HG02885 (cell line): ENCODE measurements at regions not wholly inside any gene's neighbourhood (a gene's known extent, or its start where the extent isn't known, plus 50 kb on each side); places are given as distances from the start of the nearest gene placed in this dataset.
"Not testable (repeated sequence)": the region's sequence is repeated elsewhere in the genome, so short reads cannot be mapped to it uniquely, and the experiment has no call there.

Experiments
- ATAC-seq: cut with Tn5 transposase; IDR thresholded peaks from one replicate; pipeline ENCODE4 v1.9.1; 2021; ENCODE audit warnings: mild to moderate bottlenecking; ENCODE audit not compliant: unreplicated experiment, poor library complexity

DNA sequence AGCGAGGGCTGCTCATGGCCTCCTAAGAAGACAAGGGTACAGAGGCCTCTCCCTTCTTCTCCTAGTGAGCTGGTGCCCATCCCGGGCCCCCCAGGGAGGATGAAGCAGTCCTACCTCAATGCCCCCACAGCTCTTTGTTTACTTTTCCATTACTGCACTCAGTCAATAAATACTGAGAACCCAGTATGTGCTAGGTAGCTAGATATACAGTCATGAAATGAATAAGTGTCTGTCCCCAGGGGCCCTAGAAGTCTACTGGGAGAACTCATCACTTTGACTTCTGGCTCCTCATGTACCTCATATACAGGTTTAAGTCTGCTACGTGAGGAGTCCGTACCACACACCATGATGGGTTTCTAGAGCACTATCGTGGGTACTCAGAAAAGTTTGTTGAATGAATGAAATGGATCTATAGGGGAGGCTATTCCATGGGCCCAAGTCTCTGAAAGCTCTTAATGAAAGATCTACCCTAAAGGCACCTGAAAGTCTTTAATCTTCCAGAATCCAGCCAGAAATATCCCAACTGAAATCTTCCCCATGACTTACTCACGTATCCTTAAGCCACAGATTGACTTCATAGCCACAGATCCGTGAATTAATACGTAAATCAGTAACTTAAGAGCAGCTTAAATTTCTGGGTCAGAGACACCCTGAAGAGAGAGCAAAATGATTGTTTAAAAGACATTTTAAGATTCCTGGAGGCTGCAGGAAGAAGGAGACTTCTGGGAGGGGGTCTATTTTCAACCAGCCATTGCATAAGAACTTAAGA, 51.6 kb upstream of the POMP start:
- ATAC-seq = no peak

DNA sequence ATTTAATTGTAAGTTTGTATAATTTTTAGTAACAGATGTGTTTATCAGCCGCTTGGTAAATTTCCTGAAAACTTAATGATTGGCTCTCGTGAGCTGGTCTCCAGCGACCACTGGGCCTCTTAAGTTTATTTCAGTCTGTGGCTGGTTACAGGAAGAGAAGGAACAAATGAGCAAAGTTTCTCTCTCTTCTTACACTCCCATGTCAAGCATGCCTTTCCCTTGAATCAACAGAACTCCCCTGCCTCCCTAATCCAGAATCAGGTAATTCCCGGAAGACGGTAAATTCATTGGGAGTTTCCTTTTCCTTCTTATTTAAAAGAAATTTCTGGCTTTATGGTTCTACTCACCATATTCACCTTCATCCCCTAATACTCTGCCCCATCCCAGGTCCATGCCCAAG, 52.5 kb upstream of the POMP start:
- no peak for ATAC-seq

DNA sequence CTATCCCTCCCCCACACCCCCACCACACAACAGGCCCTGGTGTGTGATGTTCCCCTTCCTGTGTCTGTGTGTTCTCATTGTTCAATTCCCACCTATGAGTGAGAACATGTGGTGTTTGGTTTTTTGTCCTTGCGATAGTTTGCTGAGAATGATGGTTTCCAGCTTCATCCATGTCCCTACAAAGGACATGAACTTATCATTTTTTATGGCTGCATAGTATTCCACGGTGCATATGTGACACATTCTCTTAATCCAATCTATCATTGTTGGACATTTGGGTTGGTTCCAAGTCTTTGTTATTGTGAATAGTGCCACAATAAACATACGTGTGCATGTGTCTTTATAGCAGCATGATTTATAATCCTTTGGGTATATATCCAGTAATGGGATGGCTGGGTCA, 53.8 kb upstream of the POMP start:
- ATAC-seq = not testable (repeated sequence)

DNA sequence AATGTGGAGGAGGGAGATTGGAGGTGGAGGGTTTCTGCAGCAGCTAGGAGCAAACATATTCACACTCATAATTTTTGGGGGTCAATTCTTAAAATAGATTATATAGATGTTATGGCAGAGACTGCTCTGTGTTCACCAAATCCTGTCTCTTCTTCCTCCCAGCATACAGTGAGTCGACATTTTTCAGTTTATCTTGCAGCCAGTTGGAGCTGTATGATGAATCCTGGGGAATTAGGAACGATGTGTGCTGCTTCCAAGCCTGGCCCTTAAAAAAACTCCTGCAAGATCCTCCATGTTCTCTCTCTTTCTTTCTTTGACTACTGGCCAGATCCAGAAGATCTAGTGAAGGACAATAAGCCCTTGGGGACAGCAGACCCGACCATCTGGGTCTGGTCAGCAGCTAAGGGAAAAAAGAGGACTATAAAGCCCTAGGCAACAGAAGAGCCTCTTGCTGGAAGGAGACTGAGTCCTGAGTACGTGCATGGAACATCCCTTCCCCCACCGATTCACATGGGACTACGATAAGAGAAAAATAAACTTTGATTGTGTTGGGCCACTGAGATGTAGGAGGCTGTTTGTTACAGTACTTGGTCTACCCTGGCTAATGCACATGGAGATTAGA, 55.8 kb upstream of the POMP start:
- no peak for ATAC-seq

DNA sequence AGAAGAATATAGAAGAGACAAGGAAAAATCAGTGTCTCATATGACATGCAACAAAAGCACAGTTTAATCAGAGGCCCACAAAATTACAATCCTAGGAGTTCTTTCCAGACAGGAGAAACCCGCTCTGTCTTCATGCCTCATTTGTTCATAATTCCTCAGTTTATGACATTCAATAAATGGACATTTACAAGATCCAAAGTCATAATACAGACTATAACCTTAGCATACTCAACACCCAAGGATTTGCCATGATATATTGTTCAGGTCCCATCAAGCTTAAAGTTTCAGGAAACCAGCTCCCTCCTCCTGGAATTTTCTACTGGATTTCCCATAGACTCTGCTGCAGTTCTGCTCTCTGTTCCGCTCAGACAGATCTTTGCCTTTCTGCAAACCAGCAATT, 56.4 kb upstream of the POMP start:
- ATAC-seq = no peak

DNA sequence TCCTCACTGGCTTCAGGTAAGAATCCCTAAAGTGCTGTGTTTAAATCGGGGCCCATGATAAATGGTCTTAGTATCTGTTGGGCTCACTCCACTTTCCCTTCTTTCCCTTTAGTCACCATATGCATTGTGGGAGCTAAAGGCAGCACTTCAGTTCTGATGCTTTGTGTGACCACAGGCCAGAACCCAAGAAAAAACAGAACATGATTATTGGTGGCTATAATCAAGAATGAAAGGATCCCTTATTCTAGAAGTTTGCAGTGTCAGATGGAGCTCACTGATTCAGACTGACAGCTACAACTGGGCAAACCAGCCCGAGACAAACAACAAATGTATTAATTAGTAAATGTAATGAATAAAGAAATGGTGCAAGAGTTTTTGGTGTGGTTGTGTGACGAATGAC, 57.3 kb upstream of the POMP start:
- ATAC-seq = no peak

DNA sequence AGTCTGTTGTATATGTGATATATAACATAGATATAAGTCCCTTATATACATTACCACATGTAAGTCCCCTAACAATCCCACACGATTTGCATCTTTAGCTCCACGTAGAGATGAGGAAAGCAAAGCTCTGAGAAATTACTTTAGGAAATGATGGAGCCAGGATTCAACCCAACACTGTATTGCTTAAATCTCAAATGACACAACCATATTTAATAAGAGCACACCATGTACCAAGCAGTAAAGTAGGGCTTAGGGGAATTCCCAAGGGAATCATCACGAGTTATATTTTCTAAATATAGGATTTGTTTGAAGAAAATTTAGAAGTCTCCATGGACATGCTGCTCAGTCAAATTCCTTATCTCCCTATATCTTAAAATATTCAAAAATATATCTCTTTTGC, 61.3 kb upstream of the POMP start:
- ATAC-seq = no peak

DNA sequence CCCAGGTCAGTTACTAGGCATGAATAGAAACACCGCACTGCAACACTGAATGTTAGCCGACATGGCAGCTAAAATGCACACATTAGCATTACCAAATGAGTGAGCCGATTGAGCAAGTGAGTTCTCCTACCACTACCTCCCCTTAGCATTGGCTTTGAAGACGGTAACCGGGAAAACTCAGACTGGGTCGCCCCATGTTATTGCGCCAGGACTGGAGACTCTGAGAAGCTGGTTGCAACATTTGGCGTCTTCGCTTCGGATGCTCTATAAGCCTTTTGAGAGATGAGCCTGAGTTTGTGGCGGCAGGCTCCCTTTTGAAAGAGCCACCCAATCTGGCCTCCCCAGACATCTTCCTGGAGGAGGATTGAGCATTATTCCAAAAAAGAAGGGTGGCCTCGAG, 68.5 kb upstream of the POMP start:
- ATAC-seq = no peak

DNA sequence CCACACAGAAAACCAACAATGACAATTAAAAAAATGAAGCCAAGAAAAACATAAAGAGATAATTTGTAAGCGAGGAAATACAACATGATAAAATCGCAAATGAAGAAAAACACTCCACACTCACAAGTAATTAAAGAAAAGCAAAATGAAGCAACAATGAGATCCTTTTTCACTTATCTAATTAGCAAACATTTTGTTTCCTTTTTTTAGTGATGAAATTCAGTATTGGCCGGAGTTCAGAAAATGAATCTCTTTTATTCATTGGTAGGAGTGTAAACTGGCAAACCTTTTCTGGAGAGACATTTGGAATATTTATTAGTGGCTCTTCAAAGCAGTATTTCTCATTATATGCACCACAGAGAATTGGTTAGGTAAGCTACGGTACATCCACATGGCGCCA, 70.6 kb upstream of the POMP start:
- no peak for ATAC-seq

DNA sequence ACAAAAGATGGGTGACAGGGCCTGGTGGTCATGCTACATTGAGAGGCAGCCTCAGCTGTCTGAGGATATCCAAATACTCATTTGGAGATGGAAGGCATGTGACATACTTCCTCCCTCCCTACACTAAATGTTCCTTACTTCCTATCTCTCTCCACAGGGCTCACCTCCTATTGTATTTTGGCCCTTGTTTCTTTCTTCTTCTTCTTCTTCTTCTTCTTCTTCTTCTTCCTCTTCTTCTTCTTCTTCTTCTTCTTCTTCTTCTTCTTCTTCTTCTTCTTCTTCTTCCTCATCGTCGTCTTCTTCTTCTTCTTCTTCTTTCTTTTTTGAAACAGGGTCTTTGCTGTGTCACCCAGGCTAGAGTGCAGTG, 71.8 kb upstream of the POMP start:
- ATAC-seq = no peak

DNA sequence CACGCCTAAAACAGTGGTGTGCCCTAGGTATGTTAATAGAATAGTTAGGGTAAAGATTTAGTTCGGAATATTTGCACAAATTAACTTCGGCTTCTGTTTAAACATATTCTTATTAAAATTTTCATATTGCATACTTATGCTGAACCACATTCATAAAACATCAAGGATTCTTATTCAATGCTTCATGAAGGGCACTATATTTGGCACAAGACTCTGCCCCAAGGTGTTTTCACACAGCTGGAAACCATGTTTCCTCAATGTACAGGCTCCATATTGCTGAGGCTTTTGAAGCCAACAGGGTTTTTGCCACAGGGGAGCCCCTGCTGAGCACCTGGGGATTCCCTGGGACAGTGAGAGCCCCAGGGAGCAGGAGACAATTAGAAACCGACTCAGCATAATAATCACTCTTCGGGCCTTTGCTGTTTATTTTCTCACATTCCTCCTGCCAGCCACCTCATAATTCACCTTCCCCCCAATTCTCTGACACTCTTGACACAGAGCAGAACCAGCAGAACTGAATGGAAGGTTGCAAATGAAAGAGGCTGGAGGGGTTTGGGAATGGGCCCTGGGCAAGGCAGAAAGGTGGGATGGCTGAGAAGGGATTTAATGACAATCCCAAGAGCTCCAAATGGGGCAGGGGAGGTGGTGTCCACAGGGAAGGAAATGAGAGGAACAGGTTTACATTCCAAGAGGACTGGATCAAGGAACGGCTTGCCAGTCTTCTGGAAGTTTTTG, 72.3 kb upstream of the POMP start:
- no peak for ATAC-seq

DNA sequence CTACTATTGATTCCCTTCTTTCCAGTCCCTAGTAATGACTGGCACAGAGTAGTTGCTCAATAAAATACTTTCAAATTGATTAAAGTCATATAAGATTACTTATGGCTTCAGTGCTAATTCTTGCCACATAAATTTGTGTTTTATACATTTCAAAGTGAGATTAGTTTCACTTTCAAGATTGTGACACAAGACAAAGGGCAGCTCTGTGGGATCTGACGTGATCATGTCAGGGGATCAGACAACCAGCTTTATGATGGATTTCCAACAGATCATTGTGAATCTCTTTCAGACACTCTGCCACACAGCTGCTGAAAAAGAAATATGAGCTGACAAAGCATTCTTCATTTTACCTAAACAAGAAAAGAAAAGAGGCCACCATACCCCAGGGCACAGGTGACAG, 73.4 kb upstream of the POMP start:
- no peak for ATAC-seq

DNA sequence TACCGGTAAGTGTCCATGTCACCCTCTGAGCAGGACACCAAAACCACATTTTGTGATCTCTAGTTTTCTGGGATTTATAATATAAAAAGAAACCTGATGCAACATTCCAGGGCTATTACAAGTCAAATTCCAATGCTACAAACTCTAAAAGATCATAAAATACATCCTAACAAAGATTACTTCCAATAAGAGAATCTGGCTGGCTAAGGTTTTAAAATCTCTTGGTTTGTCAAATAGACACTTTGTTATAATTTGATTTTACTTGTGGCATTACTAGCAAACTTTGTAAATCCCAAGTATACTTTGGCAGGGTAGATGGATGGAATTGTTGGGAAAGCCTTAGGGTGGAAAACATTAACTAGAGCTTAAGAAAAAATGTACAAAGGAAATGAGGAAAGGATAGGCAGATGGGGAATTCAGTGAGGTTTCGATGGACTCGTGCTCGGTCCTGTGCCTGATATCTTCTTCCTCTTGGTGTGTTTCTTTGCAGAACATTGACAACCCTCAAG, 74.0 kb upstream of the POMP start:
- ATAC-seq = no peak

DNA sequence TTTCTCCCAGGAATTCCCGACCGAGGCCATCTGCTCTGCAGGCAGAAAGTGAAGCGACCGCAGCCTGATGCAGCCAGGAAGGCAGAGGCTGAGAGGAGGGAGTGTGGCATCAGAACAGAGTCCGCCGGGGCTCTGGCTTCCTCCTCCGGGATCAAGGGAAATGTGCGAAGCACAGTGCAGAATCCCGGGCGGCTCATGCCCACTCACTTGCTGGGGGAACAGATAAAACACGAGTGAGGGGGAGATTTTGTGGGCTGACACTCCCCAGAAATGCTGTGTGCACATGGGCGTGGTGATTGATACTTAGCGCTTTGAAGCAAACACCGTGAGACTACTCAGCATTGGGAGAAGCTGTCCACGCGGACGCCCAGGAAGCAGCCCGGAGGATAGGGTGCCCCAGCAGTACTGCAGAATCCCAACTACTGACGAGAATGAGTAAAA, 75.3 kb upstream of the POMP start:
- ATAC-seq = no peak

DNA sequence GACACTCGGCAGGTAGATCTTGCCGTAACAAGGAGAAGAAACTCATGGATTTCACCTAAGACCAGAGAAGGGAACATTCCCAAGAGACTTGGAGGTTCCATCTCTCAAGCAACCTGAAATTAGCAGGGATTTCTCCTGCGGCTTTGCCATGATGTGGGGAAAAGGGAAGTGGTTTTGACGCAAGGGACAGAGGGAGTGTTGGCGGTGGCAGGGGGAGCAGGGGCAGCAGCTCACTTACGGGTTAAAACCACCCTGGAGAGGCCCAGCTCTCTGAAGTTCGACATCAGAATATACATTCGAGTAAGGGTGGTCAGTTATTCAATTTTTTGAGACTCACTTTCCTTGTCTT, 76.1 kb upstream of the POMP start:
- no peak for ATAC-seq

DNA sequence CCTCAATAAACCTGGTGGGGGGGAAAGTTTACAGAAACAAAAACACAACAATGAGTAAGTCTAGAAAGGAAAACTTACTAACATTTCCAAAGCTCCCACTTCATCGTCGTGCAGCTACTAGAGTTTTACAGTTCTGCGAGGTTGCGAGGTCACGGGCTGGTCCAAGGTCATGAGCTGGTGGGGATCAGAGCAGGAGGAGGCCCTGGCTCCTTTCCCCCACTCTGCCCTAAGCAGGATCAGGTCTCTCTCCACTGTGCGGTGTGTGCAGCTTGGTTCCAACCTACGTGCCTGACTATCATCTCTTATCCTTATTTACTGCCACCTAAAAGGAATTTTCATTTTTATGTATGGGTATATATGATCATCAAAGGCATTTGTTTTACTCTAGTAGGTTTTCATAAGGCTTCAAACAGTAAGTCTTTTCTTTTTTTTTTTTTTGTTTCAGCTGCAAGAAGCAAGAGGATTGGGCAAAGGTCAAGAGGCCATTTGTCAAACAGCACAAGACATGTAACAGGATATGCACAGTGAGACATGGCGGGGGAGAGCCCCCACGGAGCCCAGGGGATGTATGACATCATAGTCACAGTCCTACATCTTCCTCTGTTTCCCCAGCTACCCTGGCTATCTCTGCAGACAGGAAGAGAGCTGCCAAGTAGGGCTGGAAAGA, 76.6 kb upstream of the POMP start:
- ATAC-seq = no peak

DNA sequence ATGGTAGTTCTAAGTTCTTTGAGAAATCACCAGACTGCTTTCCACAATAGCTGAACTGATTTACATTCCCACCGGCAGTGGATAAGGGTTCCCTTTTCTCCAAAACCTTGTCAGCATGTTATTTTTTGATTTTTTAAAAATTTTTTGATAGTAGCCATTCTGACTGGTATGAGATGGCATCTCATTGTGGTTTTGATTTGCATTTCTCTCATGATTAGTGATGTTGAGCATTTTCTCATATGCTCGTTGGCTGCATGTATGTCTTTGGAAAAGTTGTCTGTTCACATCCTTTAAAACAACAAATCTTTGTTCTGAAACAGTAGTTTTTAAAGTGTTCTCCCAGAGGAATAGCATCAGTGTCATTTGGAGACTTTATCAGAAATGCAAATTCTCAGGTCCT, 77.5 kb upstream of the POMP start:
- ATAC-seq = no peak

DNA sequence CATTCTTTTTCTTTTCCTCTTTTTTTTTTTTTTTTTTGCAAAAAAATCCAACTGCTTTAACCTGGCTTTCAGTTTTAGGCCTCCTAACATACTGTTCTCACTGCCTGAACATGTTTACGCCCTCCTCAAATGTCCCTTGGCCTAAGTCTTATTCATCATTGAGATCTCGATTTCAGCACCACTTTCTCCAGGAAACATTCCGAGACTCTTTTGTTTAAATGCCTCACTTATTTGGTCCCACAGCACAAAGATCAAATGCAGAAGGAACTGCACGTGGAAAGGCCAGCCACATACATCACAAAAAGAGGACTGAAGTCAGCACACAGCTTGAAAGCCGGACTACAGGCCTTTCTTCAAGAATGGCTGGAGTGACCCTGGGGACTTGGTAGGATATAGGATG, 79.2 kb upstream of the POMP start:
- ATAC-seq = no peak

DNA sequence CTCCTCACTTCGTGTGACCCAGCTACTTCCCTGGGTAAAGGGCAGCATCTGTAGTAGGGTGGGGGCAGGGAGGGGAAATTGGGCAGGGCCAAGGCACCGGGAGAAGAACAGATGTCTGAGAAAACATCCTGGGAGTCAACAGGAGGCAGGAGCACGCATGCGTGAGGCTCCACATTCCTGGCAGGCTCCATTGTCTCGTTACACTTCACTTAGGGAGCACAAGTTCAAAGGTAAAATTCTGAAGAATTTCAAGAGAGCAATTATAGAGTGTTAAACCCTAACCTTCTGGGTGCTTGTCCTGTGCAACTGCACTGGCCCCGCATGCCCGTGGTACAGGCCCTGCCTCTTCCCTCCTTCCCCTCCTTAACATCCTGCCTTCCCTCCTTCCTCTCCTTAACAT, 79.6 kb upstream of the POMP start:
- ATAC-seq = no peak

DNA sequence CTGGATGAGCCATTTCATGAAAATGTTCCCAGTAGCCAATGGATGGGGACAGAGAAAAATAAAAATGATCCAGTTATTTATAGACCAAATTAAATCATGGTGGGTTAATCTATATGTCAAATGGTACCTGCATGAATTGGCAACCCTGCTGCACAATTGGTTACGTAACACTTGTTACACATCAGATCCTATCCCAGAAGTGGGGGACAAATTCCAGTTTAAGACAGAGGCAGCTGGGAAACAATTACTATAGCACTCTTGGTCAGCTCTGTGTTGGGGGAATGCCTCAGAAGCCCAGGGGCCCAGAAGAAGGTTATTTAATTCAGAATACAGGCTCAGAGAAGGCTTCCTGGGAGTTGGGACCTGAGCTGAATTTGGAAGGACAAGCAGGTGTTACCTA, 81.1 kb upstream of the FLT1 start:
- ATAC-seq = no peak

DNA sequence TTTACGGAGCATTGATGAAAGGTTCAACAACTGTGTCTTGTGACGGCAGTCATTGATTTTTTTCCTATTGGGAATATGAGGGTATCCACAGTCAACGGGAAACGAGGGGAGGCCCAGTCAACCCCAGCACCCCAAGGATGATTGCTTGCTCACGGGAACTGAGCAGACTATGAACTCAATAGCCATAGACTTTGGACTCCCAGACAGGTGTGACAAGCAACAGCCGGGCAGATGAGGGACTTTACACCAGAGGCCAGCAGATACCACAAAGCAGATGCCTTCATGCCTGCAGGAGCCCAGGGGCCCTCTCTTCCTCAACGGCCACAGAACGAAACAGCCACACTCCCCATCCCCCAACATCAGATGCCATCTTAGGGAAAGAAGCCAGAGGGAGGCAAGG, 80.3 kb upstream of the FLT1 start:
- no peak for ATAC-seq
